AG04450 (cell line): ENCODE measurements at regions not wholly inside any gene's neighbourhood (a gene's known extent, or its start where the extent isn't known, plus 50 kb on each side); places are given as distances from the start of the nearest gene placed in this dataset.

ENCODE experiments used
- CTCF ChIA-PET: fragments of 300-600, 350-600 bp; formaldehyde crosslinking; extraction: SDS; loops from one replicate; lab custom pipeline; 2022; ENCODE audit warnings: antibody characterized with exemption, inconsistent platforms; lab: Charles Lee
- POLR2A ChIA-PET: fragments of 350-600 bp; formaldehyde crosslinking; extraction: SDS; loops from one replicate; lab custom pipeline; 2021; ENCODE audit warnings: antibody characterized with exemption, inconsistent platforms; lab: Yijun Ruan, JAX
- DNase-seq: peaks from one replicate; pipeline ENCODE4 v3.0.0-alpha.2; 2011; ENCODE audit warnings: low read depth, low spot score
- H3K27ac ChIP-seq: one replicate; pipeline ENCODE4 v1.5.1; 2012; ENCODE audit warnings: low read depth, low read length, control low read depth
- H3K27me3 ChIP-seq: one replicate; pipeline ENCODE4 v1.6.0; 2012; ENCODE audit warnings: low read length; ENCODE audit not compliant: control insufficient read depth, insufficient read depth
- H3K4me3 ChIP-seq: 2 replicates; pipeline ENCODE4 v1.5.1; 2011; ENCODE audit warnings: mild to moderate bottlenecking, low read depth, low read length, control low read depth
- H3K9me3 ChIP-seq: 2 replicates; pipeline ENCODE4 v1.5.1; 2012; ENCODE audit warnings: low read length; ENCODE audit not compliant: control insufficient read depth, insufficient read depth
- TF ChIP-seq, protein P1 (sequence below): IDR thresholded peaks from 2 replicates; pipeline ENCODE4 v1.5.1; 2011; ENCODE audit warnings: low read depth, low read length, control low read depth, inconsistent platforms

- Histone ChIP-seq H3K27ac (no peak overlapping the region), H3K27me3 (no peaks in the 10 kb centered on the region), H3K9me3 (no peaks in the 10 kb centered on the region), H3K4me3 (no peak overlapping the region)
- TF ChIP-seq, protein P1, sequence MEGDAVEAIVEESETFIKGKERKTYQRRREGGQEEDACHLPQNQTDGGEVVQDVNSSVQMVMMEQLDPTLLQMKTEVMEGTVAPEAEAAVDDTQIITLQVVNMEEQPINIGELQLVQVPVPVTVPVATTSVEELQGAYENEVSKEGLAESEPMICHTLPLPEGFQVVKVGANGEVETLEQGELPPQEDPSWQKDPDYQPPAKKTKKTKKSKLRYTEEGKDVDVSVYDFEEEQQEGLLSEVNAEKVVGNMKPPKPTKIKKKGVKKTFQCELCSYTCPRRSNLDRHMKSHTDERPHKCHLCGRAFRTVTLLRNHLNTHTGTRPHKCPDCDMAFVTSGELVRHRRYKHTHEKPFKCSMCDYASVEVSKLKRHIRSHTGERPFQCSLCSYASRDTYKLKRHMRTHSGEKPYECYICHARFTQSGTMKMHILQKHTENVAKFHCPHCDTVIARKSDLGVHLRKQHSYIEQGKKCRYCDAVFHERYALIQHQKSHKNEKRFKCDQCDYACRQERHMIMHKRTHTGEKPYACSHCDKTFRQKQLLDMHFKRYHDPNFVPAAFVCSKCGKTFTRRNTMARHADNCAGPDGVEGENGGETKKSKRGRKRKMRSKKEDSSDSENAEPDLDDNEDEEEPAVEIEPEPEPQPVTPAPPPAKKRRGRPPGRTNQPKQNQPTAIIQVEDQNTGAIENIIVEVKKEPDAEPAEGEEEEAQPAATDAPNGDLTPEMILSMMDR, result no peak
- POLR2A ChIA-PET, result no interaction called here
- CTCF ChIA-PET, result no interaction called here
- DNase-seq, result no peak
Observed at GRCh38 chrX:39551762-39552161, 546.0 kb downstream of the BCOR start.

DNA sequence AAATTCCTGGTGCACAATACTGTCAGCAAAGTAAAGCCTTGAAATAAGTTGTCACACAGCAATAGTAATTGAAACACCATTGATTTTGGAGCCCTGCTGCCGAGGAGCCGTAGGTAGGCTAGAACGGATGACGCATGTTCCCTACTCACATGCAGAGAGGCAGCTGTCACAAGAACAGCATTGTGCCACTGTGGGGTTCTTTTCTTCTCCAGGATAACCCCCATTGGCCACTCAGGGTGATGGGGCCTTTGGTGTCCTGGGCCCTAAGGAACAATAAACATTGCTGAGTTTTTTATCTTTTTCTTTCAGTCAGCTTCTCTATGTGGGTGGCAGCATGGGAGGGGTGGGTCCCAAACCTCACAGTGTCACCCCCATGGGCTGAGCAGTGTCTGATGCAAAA, 542.3 kb downstream of the BCOR start:
- POLR2A ChIA-PET, result no interaction called here
- no peak for DNase-seq
- CTCF ChIA-PET, result no interaction called here

GRCh38 chrX:39556056-39556455, 541.7 kb downstream of the BCOR start:
- Histone ChIP-seq H3K27ac (no peak overlapping the region), H3K4me3 (no peak overlapping the region), H3K27me3 (no peaks in the 10 kb centered on the region), H3K9me3 (no peaks in the 10 kb centered on the region)
- TF ChIP-seq, protein P1, result no peak
- ChIA-PET POLR2A (no interaction called here), CTCF (interaction anchor here (0.5 kb wide), 1 partner anchor 529 kb away, joined by 6 read pairs; no protein-coding TSS in a partner anchor)
- DNase-seq, result no peak

More for the DNA sequence above, 542.3 kb downstream of the BCOR start:
- Histone ChIP-seq H3K9me3 (no peaks in the 10 kb centered on the region), H3K4me3 (no peak overlapping the region), H3K27me3 (no peaks in the 10 kb centered on the region), H3K27ac (no peak overlapping the region)
- TF ChIP-seq, protein P1, result no peak

- TF ChIP-seq, protein P1, result no peak
- POLR2A ChIA-PET, result no interaction called here
- no peaks in the 10 kb centered on the region for H3K27me3 ChIP-seq
- CTCF ChIA-PET, result no interaction called here
- H3K27ac ChIP-seq, result no peak overlapping the region
- no peak for DNase-seq
- H3K4me3 ChIP-seq, result no peak overlapping the region
- no peaks in the 10 kb centered on the region for H3K9me3 ChIP-seq
Observed at GRCh38 chrX:39559229-39559628, 538.5 kb downstream of the BCOR start.

- TF ChIP-seq, protein P1, result no peak
- H3K4me3 ChIP-seq, result no peak overlapping the region
- no peaks in the 10 kb centered on the region for H3K27me3 ChIP-seq
- ChIA-PET CTCF (interaction anchor here (0.6 kb wide), 1 partner anchor 45 kb away, joined by 4 read pairs; no protein-coding TSS in a partner anchor), POLR2A (no interaction called here)
- no peaks in the 10 kb centered on the region for H3K9me3 ChIP-seq
- DNase-seq, result no peak
- H3K27ac ChIP-seq, result no peak overlapping the region
Observed at GRCh38 chrX:39560271-39560670, 537.5 kb downstream of the BCOR start.
